ENCODE measurements at regions not wholly inside any gene's neighbourhood (a gene's known extent, or its start where the extent isn't known, plus 50 kb on each side); places are given as distances from the start of the nearest gene placed in this dataset.
A peak's percentile ranks its signal among the peaks of the same experiment; 100 is the strongest.

DNA sequence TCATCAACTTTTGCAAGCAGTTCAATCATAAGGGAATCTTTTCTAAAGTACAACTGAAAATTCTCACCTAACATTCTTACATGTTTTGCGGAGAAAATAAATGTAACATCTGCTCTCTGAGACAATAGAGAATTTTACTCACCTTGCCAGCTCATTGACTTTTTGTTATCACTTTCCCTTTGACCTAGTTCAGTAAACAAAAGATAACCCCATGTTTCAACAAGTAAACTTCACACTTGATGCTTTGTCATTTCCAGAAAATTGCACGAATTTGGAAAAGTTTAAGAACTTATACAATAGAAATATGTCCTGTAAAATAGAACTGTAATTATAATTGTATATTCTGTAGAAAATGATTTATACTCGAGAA lies 1110.0 kb upstream of the ACVR2A start:
- no peak overlapping the region for H3K4me3 ChIP-seq (replicated peaks; ENCODE audit: insufficient read depth, low read length)
- TF ChIP-seq SPI1 (IDR thresholded peaks at IDR 0.05; ENCODE audit: borderline replicate concordance, low read depth) (no peak), POLR2AphosphoS5 (IDR thresholded peaks at IDR 0.05; ENCODE audit: low read depth) (no peak), CTCF (IDR thresholded peaks at IDR 0.05; ENCODE audit: insufficient read depth, low read length) (no peak), REST (IDR thresholded peaks at IDR 0.05; ENCODE audit: insufficient replicate concordance, low read depth) (no peak), GABPA (IDR thresholded peaks at IDR 0.05; ENCODE audit: low read depth) (no peak)
- DNase-seq (ENCODE audit: low read depth in 1 of 2, low spot score in 1 of 2): no peak
- H3K27me3 ChIP-seq (ENCODE audit: insufficient read depth, poor library complexity, severe bottlenecking): no peaks in the 10 kb centered on the region
- no peak overlapping the region for H3K27ac ChIP-seq (replicated peaks)

GRCh38 chr2:146734042-146734820 lies 1110.6 kb upstream of the ACVR2A start:
- Histone ChIP-seq H3K4me3 (replicated peaks; ENCODE audit: insufficient read depth, low read length) (no peak overlapping the region), H3K27ac (replicated peaks) (peak overlapping the region; percentile 29; the same call in 1 of the 2 replicates), H3K27me3 (ENCODE audit: insufficient read depth, poor library complexity, severe bottlenecking) (no peaks in the 10 kb centered on the region)
- peak; percentile 29 to 31 for DNase-seq (ENCODE audit: low read depth in 1 of 2, low spot score in 1 of 2)
- TF ChIP-seq CTCF (IDR thresholded peaks at IDR 0.05; ENCODE audit: insufficient read depth, low read length) (peak; percentile 38), SPI1 (IDR thresholded peaks at IDR 0.05; ENCODE audit: borderline replicate concordance, low read depth) (no peak), POLR2AphosphoS5 (IDR thresholded peaks at IDR 0.05; ENCODE audit: low read depth) (no peak)

DNA sequence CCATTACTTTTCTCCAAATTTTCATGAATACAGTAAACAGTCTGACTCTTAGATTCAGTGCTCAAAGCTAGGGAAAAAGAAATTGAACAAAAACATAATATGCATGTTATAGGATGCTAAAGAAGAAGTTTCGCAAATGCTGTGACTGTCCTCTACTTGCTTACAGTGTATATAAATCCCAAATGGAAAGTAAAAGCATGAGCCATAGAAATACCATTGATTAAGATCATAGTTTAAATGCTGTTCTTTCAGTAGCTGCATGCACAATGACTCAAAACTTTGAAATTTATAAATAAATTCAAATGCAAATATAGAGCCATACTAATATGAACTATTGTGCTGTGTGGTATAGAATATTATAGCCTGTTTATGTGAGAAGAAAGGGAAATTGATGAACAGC lies 1113.9 kb upstream of the ACVR2A start:
- Histone ChIP-seq H3K27ac (replicated peaks) (no peak overlapping the region), H3K27me3 (ENCODE audit: insufficient read depth, poor library complexity, severe bottlenecking) (no peaks in the 10 kb centered on the region), H3K4me3 (replicated peaks; ENCODE audit: insufficient read depth, low read length) (no peak overlapping the region)
- TF ChIP-seq GABPA (IDR thresholded peaks at IDR 0.05; ENCODE audit: low read depth) (no peak), CTCF (IDR thresholded peaks at IDR 0.05; ENCODE audit: insufficient read depth, low read length) (no peak), POLR2AphosphoS5 (IDR thresholded peaks at IDR 0.05; ENCODE audit: low read depth) (no peak)
- DNase-seq (ENCODE audit: low read depth in 1 of 2, low spot score in 1 of 2): no peak

- no peak for TF ChIP-seq REST (IDR thresholded peaks at IDR 0.05; ENCODE audit: insufficient replicate concordance, low read depth)
- no peak for TF ChIP-seq POLR2AphosphoS5 (IDR thresholded peaks at IDR 0.05; ENCODE audit: low read depth)
- Histone ChIP-seq H3K27me3 (ENCODE audit: insufficient read depth, poor library complexity, severe bottlenecking) (no peaks in the 10 kb centered on the region), H3K27ac (replicated peaks) (no peak overlapping the region), H3K4me3 (replicated peaks; ENCODE audit: insufficient read depth, low read length) (no peak overlapping the region)
- no peak for DNase-seq (ENCODE audit: low read depth in 1 of 2, low spot score in 1 of 2)
Observed at GRCh38 chr2:146721486-146721885, 1123.3 kb upstream of the ACVR2A start.

Data from HL-60 (cell line).